ENCODE measurements at regions not wholly inside any gene's neighbourhood (a gene's known extent, or its start where the extent isn't known, plus 50 kb on each side); places are given as distances from the start of the nearest gene placed in this dataset.

DNA sequence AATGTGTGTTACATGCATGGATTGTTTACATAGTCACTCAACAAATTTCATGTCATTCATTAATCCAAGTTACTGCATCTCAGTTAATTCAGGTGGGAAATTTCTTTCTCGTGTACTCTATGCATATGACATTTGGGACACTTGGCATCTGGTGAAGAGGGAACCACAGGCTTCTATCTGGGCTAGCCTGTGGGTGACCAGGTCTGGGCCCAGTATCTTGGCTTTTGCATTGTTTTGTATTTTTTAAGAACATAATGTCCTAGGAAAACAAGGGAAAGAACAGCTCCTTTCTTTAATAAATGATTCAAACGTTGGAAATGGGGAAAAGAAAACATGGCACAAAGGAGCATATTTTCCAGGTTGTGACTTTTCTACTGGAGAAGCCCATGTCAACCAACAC lies 331.1 kb downstream of the WDR11 start:
- Histone ChIP-seq H3K4me3 (ENCODE audit: low read depth, low read length) (no peak overlapping the region), H3K27ac (ENCODE audit: low read depth, low read length) (no peak overlapping the region), H3K36me3 (ENCODE audit: control insufficient read depth, insufficient read depth, low read length) (no peaks in the 10 kb centered on the region), H3K4me1 (ENCODE audit: control insufficient read depth, insufficient read depth, low read length) (no peaks in the 10 kb centered on the region), H3K27me3 (ENCODE audit: control insufficient read depth, insufficient read depth, low read length) (no peaks in the 10 kb centered on the region), H3K9me3 (ENCODE audit: control insufficient read depth, insufficient read depth, low read depth, low read length) (no peaks in the 10 kb centered on the region), H3K9ac (ENCODE audit: low read length) (no peak overlapping the region)

DNA sequence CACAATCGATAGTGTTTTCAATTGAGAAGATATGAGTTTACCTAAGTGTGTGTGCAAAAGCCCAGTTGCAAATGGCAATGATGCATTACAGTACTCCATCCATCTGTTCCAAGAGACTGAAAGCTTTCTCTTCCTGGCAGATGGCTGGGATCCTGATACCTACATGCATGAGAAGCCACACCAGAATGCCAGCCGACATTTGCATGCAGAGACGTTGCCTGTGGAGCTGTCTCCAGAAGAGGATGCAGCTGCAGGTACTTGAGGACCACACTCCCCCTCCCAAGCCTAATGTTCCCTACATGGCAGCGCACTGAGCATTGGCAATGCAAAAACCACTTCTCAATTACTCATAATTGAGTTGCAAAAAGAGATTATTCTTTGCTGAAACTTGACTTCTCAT lies 332.1 kb downstream of the WDR11 start:
- Histone ChIP-seq H3K9me3 (ENCODE audit: control insufficient read depth, insufficient read depth, low read depth, low read length) (no peaks in the 10 kb centered on the region), H3K36me3 (ENCODE audit: control insufficient read depth, insufficient read depth, low read length) (no peaks in the 10 kb centered on the region), H3K4me3 (ENCODE audit: low read depth, low read length) (no peak overlapping the region), H3K27me3 (ENCODE audit: control insufficient read depth, insufficient read depth, low read length) (no peaks in the 10 kb centered on the region), H3K27ac (ENCODE audit: low read depth, low read length) (no peak overlapping the region), H3K4me1 (ENCODE audit: control insufficient read depth, insufficient read depth, low read length) (peaks cover 8% of the 10 kb centered on the region; the same call in 1 of the 2 replicates), H3K9ac (ENCODE audit: low read length) (no peak overlapping the region)

DNA sequence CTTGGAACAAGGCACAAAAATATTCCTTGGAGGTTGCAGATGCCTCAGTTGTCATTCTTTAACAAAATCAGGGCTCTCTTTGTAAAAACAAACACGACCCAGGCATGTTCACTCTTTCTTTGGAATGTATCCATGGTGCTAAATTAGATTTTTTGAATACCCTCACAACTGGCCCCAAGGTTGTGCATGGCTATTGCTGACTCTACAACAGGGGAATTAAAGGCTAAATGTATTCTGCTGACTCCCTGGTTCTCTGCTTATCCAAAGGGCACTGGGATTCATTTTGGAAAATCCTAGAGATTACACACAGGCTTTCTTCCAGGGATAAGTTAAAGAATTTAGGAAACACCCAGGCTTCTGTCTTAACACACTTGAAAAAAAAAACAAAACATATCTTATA lies 332.5 kb downstream of the WDR11 start:
- Histone ChIP-seq H3K9me3 (ENCODE audit: control insufficient read depth, insufficient read depth, low read depth, low read length) (no peaks in the 10 kb centered on the region), H3K9ac (ENCODE audit: low read length) (no peak overlapping the region)

GRCh38 chr10:121185816-121186455 lies 334.8 kb downstream of the WDR11 start:
- H3K4me1 ChIP-seq (ENCODE audit: control insufficient read depth, insufficient read depth, low read length) = peaks cover 10% of the 10 kb centered on the region; the same call in 1 of the 2 replicates
- no peaks in the 10 kb centered on the region for H3K27me3 ChIP-seq (ENCODE audit: control insufficient read depth, insufficient read depth, low read length)
- no peak overlapping the region for H3K4me3 ChIP-seq (ENCODE audit: low read depth, low read length)
- no peaks in the 10 kb centered on the region for H3K9me3 ChIP-seq (ENCODE audit: control insufficient read depth, insufficient read depth, low read depth, low read length)
- no peaks in the 10 kb centered on the region for H3K36me3 ChIP-seq (ENCODE audit: control insufficient read depth, insufficient read depth, low read length)
- H3K9ac ChIP-seq (ENCODE audit: low read length) = no peak overlapping the region
- H3K27ac ChIP-seq (ENCODE audit: low read depth, low read length) = no peak overlapping the region

More for the DNA sequence above, 332.5 kb downstream of the WDR11 start:
- H3K27ac ChIP-seq (ENCODE audit: low read depth, low read length) = no peak overlapping the region
- no peaks in the 10 kb centered on the region for H3K27me3 ChIP-seq (ENCODE audit: control insufficient read depth, insufficient read depth, low read length)
- H3K36me3 ChIP-seq (ENCODE audit: control insufficient read depth, insufficient read depth, low read length) = no peaks in the 10 kb centered on the region
- H3K4me1 ChIP-seq (ENCODE audit: control insufficient read depth, insufficient read depth, low read length) = peaks cover 10% of the 10 kb centered on the region; the same call in 1 of the 2 replicates
- H3K4me3 ChIP-seq (ENCODE audit: low read depth, low read length) = no peak overlapping the region

- no peaks in the 10 kb centered on the region for H3K36me3 ChIP-seq (ENCODE audit: control insufficient read depth, insufficient read depth, low read length)
- H3K4me1 ChIP-seq (ENCODE audit: control insufficient read depth, insufficient read depth, low read length) = peaks cover 10% of the 10 kb centered on the region; the same call in 1 of the 2 replicates
- no peak overlapping the region for H3K27ac ChIP-seq (ENCODE audit: low read depth, low read length)
- no peak overlapping the region for H3K9ac ChIP-seq (ENCODE audit: low read length)
- no peaks in the 10 kb centered on the region for H3K9me3 ChIP-seq (ENCODE audit: control insufficient read depth, insufficient read depth, low read depth, low read length)
- H3K4me3 ChIP-seq (ENCODE audit: low read depth, low read length) = no peak overlapping the region
- H3K27me3 ChIP-seq (ENCODE audit: control insufficient read depth, insufficient read depth, low read length) = no peaks in the 10 kb centered on the region
These were observed 336.2 kb downstream of the WDR11 start for GRCh38 chr10:121187391-121187790.

- Histone ChIP-seq H3K36me3 (ENCODE audit: control insufficient read depth, insufficient read depth, low read length) (no peaks in the 10 kb centered on the region), H3K27ac (ENCODE audit: low read depth, low read length) (no peak overlapping the region), H3K4me1 (ENCODE audit: control insufficient read depth, insufficient read depth, low read length) (peaks cover 10% of the 10 kb centered on the region; the same call in 1 of the 2 replicates), H3K9me3 (ENCODE audit: control insufficient read depth, insufficient read depth, low read depth, low read length) (no peaks in the 10 kb centered on the region), H3K27me3 (ENCODE audit: control insufficient read depth, insufficient read depth, low read length) (no peaks in the 10 kb centered on the region), H3K9ac (ENCODE audit: low read length) (no peak overlapping the region), H3K4me3 (ENCODE audit: low read depth, low read length) (no peak overlapping the region)
These were observed 336.8 kb downstream of the WDR11 start for GRCh38 chr10:121188005-121188404.

GRCh38 chr10:121189066-121189465 lies 337.9 kb downstream of the WDR11 start:
- Histone ChIP-seq H3K27ac (ENCODE audit: low read depth, low read length) (no peak overlapping the region), H3K4me3 (ENCODE audit: low read depth, low read length) (no peak overlapping the region), H3K9ac (ENCODE audit: low read length) (no peak overlapping the region), H3K4me1 (ENCODE audit: control insufficient read depth, insufficient read depth, low read length) (peaks cover 10% of the 10 kb centered on the region; the same call in 1 of the 2 replicates), H3K36me3 (ENCODE audit: control insufficient read depth, insufficient read depth, low read length) (no peaks in the 10 kb centered on the region), H3K9me3 (ENCODE audit: control insufficient read depth, insufficient read depth, low read depth, low read length) (no peaks in the 10 kb centered on the region), H3K27me3 (ENCODE audit: control insufficient read depth, insufficient read depth, low read length) (no peaks in the 10 kb centered on the region)

- H3K4me3 ChIP-seq (ENCODE audit: low read depth, low read length) = no peak overlapping the region
- H3K27ac ChIP-seq (ENCODE audit: low read depth, low read length) = no peak overlapping the region
- H3K4me1 ChIP-seq (ENCODE audit: control insufficient read depth, insufficient read depth, low read length) = no peaks in the 10 kb centered on the region
- no peaks in the 10 kb centered on the region for H3K36me3 ChIP-seq (ENCODE audit: control insufficient read depth, insufficient read depth, low read length)
- no peaks in the 10 kb centered on the region for H3K27me3 ChIP-seq (ENCODE audit: control insufficient read depth, insufficient read depth, low read length)
- no peaks in the 10 kb centered on the region for H3K9me3 ChIP-seq (ENCODE audit: control insufficient read depth, insufficient read depth, low read depth, low read length)
- H3K9ac ChIP-seq (ENCODE audit: low read length) = no peak overlapping the region
These were observed 343.7 kb downstream of the WDR11 start for GRCh38 chr10:121194696-121195523.

DNA sequence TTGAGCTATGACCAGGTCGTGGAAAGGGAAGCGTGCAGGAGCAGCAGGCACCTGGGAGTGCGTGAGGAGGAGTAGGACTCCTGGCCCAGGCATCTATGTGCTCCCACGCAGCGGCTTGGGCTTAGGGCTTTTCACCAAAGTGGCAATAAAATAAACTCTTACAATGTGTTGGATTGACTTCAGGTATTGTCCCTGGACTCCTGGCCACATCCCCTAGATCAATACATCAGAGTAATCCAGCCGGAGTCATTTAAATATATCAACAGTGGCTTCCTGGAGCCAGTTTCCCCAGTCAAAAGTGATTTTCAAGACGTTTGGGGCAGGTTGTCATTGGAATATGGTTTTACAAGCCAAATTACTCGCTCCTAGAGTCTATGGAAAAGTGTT lies 344.4 kb downstream of the WDR11 start:
- H3K9me3 ChIP-seq (ENCODE audit: control insufficient read depth, insufficient read depth, low read depth, low read length) = no peaks in the 10 kb centered on the region
- no peak overlapping the region for H3K27ac ChIP-seq (ENCODE audit: low read depth, low read length)
- H3K27me3 ChIP-seq (ENCODE audit: control insufficient read depth, insufficient read depth, low read length) = no peaks in the 10 kb centered on the region
- no peak overlapping the region for H3K9ac ChIP-seq (ENCODE audit: low read length)
- H3K4me1 ChIP-seq (ENCODE audit: control insufficient read depth, insufficient read depth, low read length) = no peaks in the 10 kb centered on the region
- H3K36me3 ChIP-seq (ENCODE audit: control insufficient read depth, insufficient read depth, low read length) = no peaks in the 10 kb centered on the region
- no peak overlapping the region for H3K4me3 ChIP-seq (ENCODE audit: low read depth, low read length)

DNA sequence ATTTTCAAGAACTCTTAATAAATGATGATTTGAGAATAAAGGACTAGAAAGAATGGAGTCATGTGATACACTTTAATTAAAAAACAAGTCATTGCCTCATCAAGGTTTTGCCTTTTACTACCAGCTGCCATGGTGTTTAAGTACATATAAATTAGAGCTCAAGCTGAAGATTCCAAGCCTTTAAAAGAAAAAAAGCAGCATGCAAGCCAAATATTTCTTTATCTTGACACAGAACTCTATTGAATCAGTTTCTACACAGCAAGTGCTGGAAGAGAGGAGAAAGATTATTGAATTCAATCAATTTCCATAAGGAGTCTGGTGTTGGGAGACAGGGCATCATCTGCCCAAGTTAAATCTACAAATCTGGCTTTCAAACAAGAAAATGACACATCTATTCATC lies 347.9 kb downstream of the WDR11 start:
- H3K4me3 ChIP-seq (ENCODE audit: low read depth, low read length) = no peak overlapping the region
- H3K27me3 ChIP-seq (ENCODE audit: control insufficient read depth, insufficient read depth, low read length) = no peaks in the 10 kb centered on the region; the same call in 1 of the 2 replicates
- no peaks in the 10 kb centered on the region for H3K36me3 ChIP-seq (ENCODE audit: control insufficient read depth, insufficient read depth, low read length)

DNA sequence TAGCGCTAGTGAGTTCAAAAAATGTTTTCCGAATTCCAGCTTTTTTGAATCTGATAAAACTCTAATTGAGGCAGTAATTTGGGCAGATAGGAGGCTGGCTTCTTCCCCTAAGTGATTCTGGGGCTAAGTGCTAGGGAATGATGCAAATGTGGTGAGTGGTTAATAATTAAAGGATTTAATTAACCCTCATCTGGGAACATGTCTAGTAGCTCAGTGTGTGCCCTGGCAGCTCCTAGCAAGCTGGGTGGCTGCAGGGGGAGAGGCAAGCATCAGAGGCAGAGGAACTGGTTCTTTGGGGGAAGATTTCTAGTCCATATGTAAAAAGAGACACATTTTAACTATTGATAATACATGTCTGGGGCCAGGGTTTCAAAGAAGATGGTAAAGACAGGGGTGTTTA lies 354.5 kb downstream of the WDR11 start:
- H3K4me1 ChIP-seq (ENCODE audit: control insufficient read depth, insufficient read depth, low read length) = no peaks in the 10 kb centered on the region
- H3K9me3 ChIP-seq (ENCODE audit: control insufficient read depth, insufficient read depth, low read depth, low read length) = no peaks in the 10 kb centered on the region
- no peak overlapping the region for H3K27ac ChIP-seq (ENCODE audit: low read depth, low read length)
- H3K36me3 ChIP-seq (ENCODE audit: control insufficient read depth, insufficient read depth, low read length) = no peaks in the 10 kb centered on the region
- H3K9ac ChIP-seq (ENCODE audit: low read length) = no peak overlapping the region
- no peak overlapping the region for H3K4me3 ChIP-seq (ENCODE audit: low read depth, low read length)
- no peaks in the 10 kb centered on the region; the same call in 1 of the 2 replicates for H3K27me3 ChIP-seq (ENCODE audit: control insufficient read depth, insufficient read depth, low read length)

More for the DNA sequence above, 347.9 kb downstream of the WDR11 start:
- Histone ChIP-seq H3K9ac (ENCODE audit: low read length) (no peak overlapping the region), H3K9me3 (ENCODE audit: control insufficient read depth, insufficient read depth, low read depth, low read length) (no peaks in the 10 kb centered on the region), H3K4me1 (ENCODE audit: control insufficient read depth, insufficient read depth, low read length) (no peaks in the 10 kb centered on the region), H3K27ac (ENCODE audit: low read depth, low read length) (no peak overlapping the region)

Measured in HUES6 (cell line).